Fibroblast of lung (primary cell): ENCODE measurements at regions not wholly inside any gene's neighbourhood (a gene's known extent, or its start where the extent isn't known, plus 50 kb on each side); places are given as distances from the start of the nearest gene placed in this dataset.

Experiments used
- EZH2 ChIP-seq: IDR thresholded peaks from 2 replicates; pipeline ENCODE4 v1.5.1; 2012; ENCODE audit warnings: low read length, control low read depth, mild to moderate bottlenecking; ENCODE audit errors: missing control alignments
- TF ChIP-seq, protein P1 (sequence below), 2 donors: IDR thresholded peaks in 1 of 2; conservative IDR thresholded peaks in 1 of 2; 1 replicate in 1 of 2; 2 replicates in 1 of 2; pipeline ENCODE4 v1.5.1; 2011 to 2012; ENCODE audit warnings: low read length in 2 of 2, control low read depth in 1 of 2, inconsistent platforms in 1 of 2, low read depth in 1 of 2, mild to moderate bottlenecking in 1 of 2

DNA sequence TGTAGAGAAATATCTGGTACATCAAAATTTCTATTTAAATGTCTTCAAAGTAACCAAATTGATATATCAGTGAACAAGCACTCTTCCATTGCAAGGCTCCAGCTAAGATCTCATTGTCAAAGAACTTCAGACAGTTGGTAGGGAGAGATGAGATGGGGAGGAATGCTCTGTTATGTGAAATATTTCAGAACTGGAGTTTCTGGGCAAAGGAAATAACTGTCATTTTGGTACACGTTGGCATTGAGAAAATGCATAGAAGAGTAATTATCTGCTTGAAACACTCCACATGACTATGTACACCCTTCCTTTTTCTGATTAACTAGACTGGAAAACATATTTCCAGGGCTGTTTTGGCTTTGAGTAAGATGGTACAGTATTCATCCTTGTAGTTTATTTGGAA lies 297.5 kb upstream of the RASGRP1 start:
- TF ChIP-seq, protein P1, sequence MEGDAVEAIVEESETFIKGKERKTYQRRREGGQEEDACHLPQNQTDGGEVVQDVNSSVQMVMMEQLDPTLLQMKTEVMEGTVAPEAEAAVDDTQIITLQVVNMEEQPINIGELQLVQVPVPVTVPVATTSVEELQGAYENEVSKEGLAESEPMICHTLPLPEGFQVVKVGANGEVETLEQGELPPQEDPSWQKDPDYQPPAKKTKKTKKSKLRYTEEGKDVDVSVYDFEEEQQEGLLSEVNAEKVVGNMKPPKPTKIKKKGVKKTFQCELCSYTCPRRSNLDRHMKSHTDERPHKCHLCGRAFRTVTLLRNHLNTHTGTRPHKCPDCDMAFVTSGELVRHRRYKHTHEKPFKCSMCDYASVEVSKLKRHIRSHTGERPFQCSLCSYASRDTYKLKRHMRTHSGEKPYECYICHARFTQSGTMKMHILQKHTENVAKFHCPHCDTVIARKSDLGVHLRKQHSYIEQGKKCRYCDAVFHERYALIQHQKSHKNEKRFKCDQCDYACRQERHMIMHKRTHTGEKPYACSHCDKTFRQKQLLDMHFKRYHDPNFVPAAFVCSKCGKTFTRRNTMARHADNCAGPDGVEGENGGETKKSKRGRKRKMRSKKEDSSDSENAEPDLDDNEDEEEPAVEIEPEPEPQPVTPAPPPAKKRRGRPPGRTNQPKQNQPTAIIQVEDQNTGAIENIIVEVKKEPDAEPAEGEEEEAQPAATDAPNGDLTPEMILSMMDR (conservative IDR thresholded peaks at IDR 0.05 in 1 of 2, IDR thresholded peaks at IDR 0.05 in 1 of 2; ENCODE audit: low read depth in 1 of 2, low read length in 2 of 2): no peak
- TF ChIP-seq EZH2: no peak
